Type B pancreatic cell (in vitro differentiated cells): ENCODE measurements at regions not wholly inside any gene's neighbourhood (a gene's known extent, or its start where the extent isn't known, plus 50 kb on each side); places are given as distances from the start of the nearest gene placed in this dataset.
"Not testable (repeated sequence)": the region's sequence is repeated elsewhere in the genome, so short reads cannot be mapped to it uniquely, and the experiment has no call there.

Source experiments
- DNase-seq: peaks from one replicate; pipeline ENCODE4 v3.0.0; 2021; ENCODE audit warnings: mixed read lengths; ENCODE audit not compliant: unreplicated experiment; ENCODE audit errors: extremely low spot score
- H3K27ac Mint-ChIP-seq: 2 replicates; pipeline ENCODE4 v1.8.0; 2021; ENCODE audit warnings: mild to moderate bottlenecking, mixed read lengths
- H3K27me3 Mint-ChIP-seq: 2 replicates; pipeline ENCODE4 v1.8.0; 2021; ENCODE audit warnings: mixed read lengths
- H3K36me3 Mint-ChIP-seq: 2 replicates; pipeline ENCODE4 v1.8.0; 2021; ENCODE audit warnings: mixed read lengths
- H3K4me1 Mint-ChIP-seq: one replicate; pipeline ENCODE4 v1.8.0; 2021; ENCODE audit warnings: mixed read lengths; ENCODE audit not compliant: unreplicated experiment
- H3K4me3 Mint-ChIP-seq: 2 replicates; pipeline ENCODE4 v1.8.0; 2021; ENCODE audit warnings: mild to moderate bottlenecking, mixed read lengths
- H3K9me3 Mint-ChIP-seq: 2 replicates; pipeline ENCODE4 v1.8.0; 2021; ENCODE audit warnings: mixed read lengths
- TF ChIP-seq, protein P1 (sequence below): fragments of 200-600 bp; sonication (generic); conservative IDR thresholded peaks from 2 replicates; pipeline ENCODE4 v1.5.0; 2021; ENCODE audit warnings: antibody characterized with exemption, mild to moderate bottlenecking

DNA sequence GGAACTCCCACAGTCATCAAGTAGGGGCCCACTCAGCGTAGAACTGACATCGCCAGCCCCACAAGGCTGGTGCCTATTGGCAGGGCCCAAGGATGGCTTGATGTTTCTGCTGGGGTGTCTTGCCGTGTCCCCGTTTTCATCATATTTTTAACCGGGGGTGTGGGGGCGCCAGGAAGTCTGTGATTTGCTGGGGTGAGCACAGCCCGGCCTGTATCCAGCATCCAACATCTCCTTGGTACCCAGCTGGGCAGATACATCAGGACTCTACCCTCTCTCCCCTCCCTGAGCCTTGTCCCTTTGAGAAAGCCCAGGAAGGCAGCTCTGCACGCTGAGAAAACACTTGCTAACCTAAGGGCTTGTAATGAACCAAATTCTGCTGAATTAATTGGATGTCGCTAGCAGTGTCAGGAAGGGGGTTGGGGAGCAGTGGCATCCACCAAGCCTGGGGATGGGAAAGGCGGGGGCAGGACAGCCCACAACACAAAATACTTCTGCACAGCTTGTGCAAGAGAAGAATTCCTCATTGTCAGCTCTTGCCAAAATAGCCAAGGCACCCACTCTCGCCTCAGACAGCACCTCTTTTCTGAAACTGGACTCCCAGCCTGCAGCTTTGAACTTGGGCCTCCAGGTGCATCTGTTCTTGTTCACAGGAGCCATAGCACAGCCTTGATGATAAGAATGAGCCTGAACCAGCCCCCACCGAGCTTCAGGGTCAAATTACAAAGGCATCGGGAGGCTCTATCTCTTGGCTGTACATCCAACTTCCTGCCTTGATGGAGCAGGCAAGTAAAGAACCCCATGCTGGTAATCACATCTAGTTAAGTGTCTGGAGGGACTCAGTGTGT is 63.7 kb upstream of the LYRM9 start:
- Mint-ChIP-seq H3K27ac (no peak overlapping the region), H3K4me3 (no peak overlapping the region), H3K9me3 (no peaks in the 10 kb centered on the region), H3K27me3 (no peaks in the 10 kb centered on the region), H3K36me3 (no peaks in the 10 kb centered on the region), H3K4me1 (peaks cover 25% of the 10 kb centered on the region)
- TF ChIP-seq, protein P1, sequence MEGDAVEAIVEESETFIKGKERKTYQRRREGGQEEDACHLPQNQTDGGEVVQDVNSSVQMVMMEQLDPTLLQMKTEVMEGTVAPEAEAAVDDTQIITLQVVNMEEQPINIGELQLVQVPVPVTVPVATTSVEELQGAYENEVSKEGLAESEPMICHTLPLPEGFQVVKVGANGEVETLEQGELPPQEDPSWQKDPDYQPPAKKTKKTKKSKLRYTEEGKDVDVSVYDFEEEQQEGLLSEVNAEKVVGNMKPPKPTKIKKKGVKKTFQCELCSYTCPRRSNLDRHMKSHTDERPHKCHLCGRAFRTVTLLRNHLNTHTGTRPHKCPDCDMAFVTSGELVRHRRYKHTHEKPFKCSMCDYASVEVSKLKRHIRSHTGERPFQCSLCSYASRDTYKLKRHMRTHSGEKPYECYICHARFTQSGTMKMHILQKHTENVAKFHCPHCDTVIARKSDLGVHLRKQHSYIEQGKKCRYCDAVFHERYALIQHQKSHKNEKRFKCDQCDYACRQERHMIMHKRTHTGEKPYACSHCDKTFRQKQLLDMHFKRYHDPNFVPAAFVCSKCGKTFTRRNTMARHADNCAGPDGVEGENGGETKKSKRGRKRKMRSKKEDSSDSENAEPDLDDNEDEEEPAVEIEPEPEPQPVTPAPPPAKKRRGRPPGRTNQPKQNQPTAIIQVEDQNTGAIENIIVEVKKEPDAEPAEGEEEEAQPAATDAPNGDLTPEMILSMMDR: no peak
- no peak for DNase-seq

DNA sequence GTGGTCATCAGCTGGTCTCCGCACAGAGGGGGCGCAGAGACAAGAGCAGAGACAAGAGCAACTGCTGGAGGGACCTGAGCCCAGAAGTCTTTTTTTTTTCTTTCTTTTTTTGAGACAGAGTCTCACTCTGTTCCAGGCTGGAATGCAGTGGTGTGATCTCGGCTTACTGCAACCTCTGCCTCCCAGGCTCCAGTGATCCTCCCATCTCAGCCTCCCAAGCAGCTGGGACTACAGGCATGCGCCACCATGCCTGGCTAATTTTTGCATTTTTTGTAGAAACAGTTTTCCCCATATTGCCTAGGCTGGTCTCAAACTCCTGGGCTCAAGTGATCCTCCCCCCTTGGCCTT is 64.3 kb upstream of the LYRM9 start:
- H3K27ac Mint-ChIP-seq, H3K36me3 Mint-ChIP-seq, H3K27me3 Mint-ChIP-seq, H3K4me3 Mint-ChIP-seq, DNase-seq, H3K9me3 Mint-ChIP-seq: not testable (repeated sequence)
- H3K4me1 Mint-ChIP-seq: peaks cover 25% of the 10 kb centered on the region

DNA sequence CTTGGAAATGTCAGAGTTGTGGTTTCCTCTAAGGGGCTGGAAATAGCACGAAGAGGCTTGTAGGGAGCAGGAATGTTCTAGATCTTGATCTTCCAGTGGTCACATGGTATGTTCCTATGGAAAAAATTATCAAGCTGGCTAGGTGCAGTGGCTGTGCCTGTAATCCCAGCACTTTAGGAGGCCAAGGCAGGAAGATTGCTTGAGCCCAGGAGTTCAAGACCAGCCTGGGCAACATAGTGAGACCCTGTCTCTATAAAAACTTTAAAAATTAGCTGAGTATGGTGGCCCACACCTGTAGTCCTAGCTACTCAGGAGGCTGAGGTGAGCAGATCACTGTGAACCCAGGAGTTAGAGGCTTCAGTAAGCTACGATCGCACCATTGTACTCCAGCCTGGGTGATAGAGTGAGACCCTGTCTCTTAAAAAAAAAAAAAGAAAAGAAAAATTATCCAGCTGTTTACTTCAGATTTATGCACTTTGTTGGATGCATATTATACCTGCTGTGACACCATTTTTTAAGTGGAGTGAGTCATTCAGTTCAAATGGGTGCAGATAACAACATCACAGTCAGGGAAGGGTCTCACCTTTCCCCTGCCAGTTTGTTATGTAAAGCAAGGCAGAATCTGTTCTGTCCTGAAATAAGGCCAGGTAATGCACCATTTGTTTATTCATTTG is 65.7 kb upstream of the LYRM9 start:
- no peaks in the 10 kb centered on the region for H3K36me3 Mint-ChIP-seq
- peaks cover 25% of the 10 kb centered on the region for H3K4me1 Mint-ChIP-seq
- TF ChIP-seq, protein P1: no peak
- no peaks in the 10 kb centered on the region for H3K9me3 Mint-ChIP-seq
- H3K27me3 Mint-ChIP-seq: no peaks in the 10 kb centered on the region
- H3K4me3 Mint-ChIP-seq: no peak overlapping the region
- no peak overlapping the region for H3K27ac Mint-ChIP-seq
- DNase-seq: no peak

DNA sequence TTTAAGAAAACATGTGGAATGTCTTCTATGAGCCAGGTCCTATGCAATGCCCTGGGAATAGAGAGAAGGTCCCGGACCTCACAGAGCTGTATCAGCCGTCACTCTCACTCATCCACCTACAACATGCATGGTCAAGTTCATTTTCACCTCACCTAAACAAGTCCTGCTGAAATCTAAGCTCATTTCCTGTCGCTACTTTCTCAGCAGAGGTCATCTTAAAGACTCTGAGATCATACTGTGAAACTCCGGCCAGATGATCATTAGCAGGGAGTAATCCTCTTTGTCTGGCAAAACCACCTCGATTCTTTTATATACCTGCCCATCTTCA is 66.2 kb upstream of the LYRM9 start:
- no peak overlapping the region for H3K4me3 Mint-ChIP-seq
- H3K27ac Mint-ChIP-seq: no peak overlapping the region
- no peak for DNase-seq
- H3K4me1 Mint-ChIP-seq: peaks cover 25% of the 10 kb centered on the region
- TF ChIP-seq, protein P1: no peak
- no peaks in the 10 kb centered on the region for H3K27me3 Mint-ChIP-seq
- H3K9me3 Mint-ChIP-seq: no peaks in the 10 kb centered on the region
- H3K36me3 Mint-ChIP-seq: no peaks in the 10 kb centered on the region

DNA sequence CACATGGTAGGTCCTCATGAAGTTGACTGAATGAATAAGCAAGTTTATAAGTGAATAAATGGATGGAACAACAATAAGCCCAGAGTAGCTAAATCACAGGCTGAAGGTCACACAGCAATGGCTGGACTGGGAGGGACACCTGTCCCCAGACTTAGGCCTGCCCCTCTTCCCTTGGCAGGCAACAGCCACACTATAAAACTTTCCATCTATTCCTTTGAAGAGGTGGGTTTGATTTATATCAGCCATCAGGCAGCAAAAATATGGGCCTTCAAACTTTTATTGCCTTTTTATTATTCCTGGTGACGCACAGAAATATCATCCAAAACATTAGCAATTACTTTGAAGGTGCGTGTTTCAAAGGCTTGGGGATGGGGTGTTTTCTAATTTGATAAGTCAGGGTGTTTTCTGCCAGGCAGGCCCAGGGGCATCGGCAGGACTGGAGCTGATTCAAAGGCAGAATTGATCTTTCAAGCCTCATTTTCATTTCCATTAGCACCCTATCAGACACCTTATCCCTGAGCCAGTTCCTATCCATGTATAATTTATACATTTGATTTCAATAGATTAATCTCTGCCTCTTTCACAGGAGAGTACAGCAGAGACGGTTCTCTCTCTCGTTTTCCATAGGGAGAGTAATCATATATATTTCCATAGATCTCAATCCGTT is 67.2 kb upstream of the LYRM9 start:
- Mint-ChIP-seq H3K4me3 (no peak overlapping the region), H3K4me1 (peaks cover 15% of the 10 kb centered on the region), H3K27me3 (no peaks in the 10 kb centered on the region), H3K36me3 (no peaks in the 10 kb centered on the region), H3K27ac (no peak overlapping the region), H3K9me3 (no peaks in the 10 kb centered on the region)
- no peak for DNase-seq
- TF ChIP-seq, protein P1: no peak

DNA sequence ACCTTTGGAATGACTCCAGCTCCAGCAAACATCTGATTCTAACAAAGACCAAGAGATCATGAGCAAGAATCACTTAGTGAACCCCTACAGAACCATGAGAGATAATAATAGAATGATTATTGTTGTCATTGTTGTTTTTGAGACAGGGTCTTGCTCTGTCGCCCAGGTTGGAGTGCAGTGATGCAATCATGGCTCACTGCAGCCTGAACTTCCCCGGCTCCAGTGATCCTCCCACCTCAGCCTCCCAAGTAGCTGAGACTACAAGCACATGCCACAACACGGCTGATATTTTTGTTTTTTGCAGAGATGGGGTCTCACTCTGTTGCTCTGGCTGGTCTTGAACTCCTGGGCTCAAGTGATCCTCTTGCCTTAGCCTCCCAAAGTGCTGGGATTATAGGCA is 69.4 kb upstream of the LYRM9 start:
- H3K36me3 Mint-ChIP-seq, DNase-seq, H3K4me3 Mint-ChIP-seq, H3K4me1 Mint-ChIP-seq, H3K9me3 Mint-ChIP-seq, H3K27me3 Mint-ChIP-seq, H3K27ac Mint-ChIP-seq: not testable (repeated sequence)
